ENCODE measurements at regions not wholly inside any gene's neighbourhood (a gene's known extent, or its start where the extent isn't known, plus 50 kb on each side); places are given as distances from the start of the nearest gene placed in this dataset.

GRCh38 chr14:41171045-41171444, 435.6 kb upstream of the LRFN5 start:
- TF ChIP-seq EZH2 (IDR thresholded peaks at IDR 0.05) (no peak), POLR2AphosphoS5 (IDR thresholded peaks at IDR 0.05; ENCODE audit: borderline replicate concordance, low read depth, low read length) (no peak)
